ENCODE measurements at regions not wholly inside any gene's neighbourhood (a gene's known extent, or its start where the extent isn't known, plus 50 kb on each side); places are given as distances from the start of the nearest gene placed in this dataset.
A peak's percentile ranks its signal among the peaks of the same experiment; 100 is the strongest.

- Histone ChIP-seq H3K36me3 (ENCODE audit: control insufficient read depth, insufficient read depth, low read length) (no peaks in the 10 kb centered on the region), H3K4me1 (replicated peaks in 1 of 2; ENCODE audit: control insufficient read depth in 2 of 2, insufficient read depth in 2 of 2, low read length in 2 of 2) (no peaks in the 10 kb centered on the region; a peak in 1 of 5 replicates), H3K4me2 (ENCODE audit: insufficient read depth, low read length) (no peak overlapping the region), H3K9me3 (replicated peaks; ENCODE audit: control insufficient read depth, insufficient read depth, low read depth, low read length) (no peaks in the 10 kb centered on the region), H3K79me2 (ENCODE audit: control insufficient read depth, insufficient read depth, low read length) (no peaks in the 10 kb centered on the region), H3K27ac (ENCODE audit: extremely low read depth, low read depth, low read length) (no peak overlapping the region), H3K4me3 (no peak overlapping the region), H3K9me1 (ENCODE audit: control insufficient read depth, insufficient read depth, low read length) (no peaks in the 10 kb centered on the region), H3K27me3 (ENCODE audit: control insufficient read depth in 2 of 2, insufficient read depth in 2 of 2, low read length in 2 of 2) (peaks cover 25 to 68% of the 10 kb centered on the region in 2 experiments; a peak in 4 of 5 replicates), H4K20me1 (replicated peaks; ENCODE audit: control insufficient read depth, insufficient read depth, low read length) (peaks cover 4% of the 10 kb centered on the region; the same call in 1 of the 2 replicates), H3K9ac (ENCODE audit: insufficient read depth in 1 of 2, low read depth in 2 of 2, low read length in 2 of 2) (no peak overlapping the region), H2AFZ (ENCODE audit: low read depth, low read length) (no peak overlapping the region)
- ATAC-seq, result no peak
- ChIA-PET POLR2A (interaction anchor here (0.6 to 1.7 kb wide), 3 partner anchors 9 to 80 kb away, joined by 3 to 6 read pairs (median 4); no protein-coding TSS in a partner anchor), CTCF (ENCODE audit: low intra/inter-chr PET ratio) (no interaction called here)
- in situ Hi-C loops (cut with MboI) (no loop called here), intact Hi-C loops (cut with micrococcal nuclease) (loop anchor here (10.0 kb wide), 1 partner anchor 217 kb away; no protein-coding TSS in a partner anchor)
- no peak for DNase-seq (ENCODE audit: extremely low read depth in 1 of 4, low spot score in 3 of 4)
- 2% methylated on average over 6 of the region's 6 CpGs for WGBS (ENCODE audit: insufficient coverage, low coverage, missing lambda C conversion rate)
- no TSS peak for BruUV-seq (replicated peaks)
- no peak for FAIRE-seq
- no peak for TF ChIP-seq KLF16 (IDR thresholded peaks at IDR 0.05)
- TF ChIP-seq RBM17 (IDR thresholded peaks at IDR 0.05; ENCODE audit: borderline replicate concordance, low read depth, low read length), result no peak
- TF ChIP-seq ZNF24 (IDR thresholded peaks at IDR 0.05), result peak; percentile 50; the same call in 1 of the 2 replicates
- TF ChIP-seq SNRNP70 (optimal IDR thresholded peaks at IDR 0.05; ENCODE audit: low read depth, low read length), result no peak
- 0 out of 2 replicates have a peak, but pooled peaks have one; percentile 35 for TF ChIP-seq ATF3 (IDR thresholded peaks at IDR 0.05)
- no peak for TF ChIP-seq ATF3 (CRISPR knock-in tag; conservative IDR thresholded peaks at IDR 0.05)
- TF ChIP-seq ZNF324 (CRISPR knock-in tag; IDR thresholded peaks at IDR 0.05), result no peak
- no peak for TF ChIP-seq E4F1 (CRISPR knock-in tag; IDR thresholded peaks at IDR 0.05; ENCODE audit: borderline replicate concordance)
- TF ChIP-seq CBFA2T3 (IDR thresholded peaks at IDR 0.05), result no peak
- no peak for TF ChIP-seq ZNF407 (IDR thresholded peaks at IDR 0.05; ENCODE audit: low read depth)
- TF ChIP-seq NCOA4 (IDR thresholded peaks at IDR 0.05; ENCODE audit: partially characterized antibody), result no peak
- TF ChIP-seq JUND (IDR thresholded peaks at IDR 0.05; ENCODE audit: borderline replicate concordance, low read depth, low read length), result 0 out of 2 replicates have a peak, but pooled peaks have one; percentile 19
- 0 out of 3 replicates have a peak, but pooled peaks have one; percentile 23 for TF ChIP-seq JUND (tag; IDR thresholded peaks at IDR 0.05; ENCODE audit: borderline replicate concordance, low read depth, low read length)
Measured at GRCh38 chr15:70267879-70268278, 170.2 kb upstream of the TLE3 start.
